NCI-H345 treated with DMSO at 0.1 percent for 48 hours (cell line): ENCODE measurements at regions not wholly inside any gene's neighbourhood (a gene's known extent, or its start where the extent isn't known, plus 50 kb on each side); places are given as distances from the start of the nearest gene placed in this dataset.

Source experiments
- DNase-seq: peaks from one replicate; lab custom pipeline; 2025; ENCODE audit not compliant: unreplicated experiment; lab: John Stamatoyannopoulos, UW

DNA sequence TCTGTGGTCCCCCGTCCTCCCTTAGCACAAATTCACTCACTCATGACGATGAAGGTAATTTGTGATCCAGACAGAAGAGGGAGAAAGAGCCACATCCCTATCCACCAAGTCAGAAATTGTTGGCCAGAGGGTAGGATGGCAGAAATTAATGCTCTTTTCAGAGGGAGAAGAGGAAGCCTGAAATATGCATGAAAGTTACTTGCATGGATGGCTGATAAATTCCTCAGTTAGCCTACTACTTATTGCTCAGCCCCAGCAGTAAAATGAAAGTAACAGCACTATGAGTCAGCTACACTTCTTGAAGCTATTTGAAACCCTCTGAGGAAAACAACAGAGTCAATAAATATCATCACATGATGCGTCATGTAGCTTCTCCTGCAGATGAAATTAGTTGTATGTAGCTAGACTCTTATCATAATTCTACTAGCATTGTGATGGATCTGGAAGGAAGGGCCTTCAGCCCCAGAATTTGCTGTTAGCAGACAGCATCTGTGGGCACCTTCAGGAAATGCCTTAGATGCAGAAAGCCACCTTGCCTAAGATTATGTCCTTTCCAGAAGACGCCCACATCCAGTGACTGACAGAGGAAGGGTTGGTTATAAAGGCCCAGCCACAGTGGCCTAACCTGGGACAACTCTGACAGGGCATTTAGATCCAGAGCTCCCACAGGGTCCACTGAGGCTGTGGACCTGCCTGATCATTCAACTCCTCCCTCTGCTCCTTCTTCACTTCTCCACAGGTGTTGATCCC is 81.2 kb upstream of the CCDC112 start:
- no peak for DNase-seq

- DNase-seq: no peak
These were observed 79.4 kb upstream of the CCDC112 start for GRCh38 chr5:115375893-115376292.

GRCh38 chr5:115374057-115374775 is 77.8 kb upstream of the CCDC112 start:
- no peak for DNase-seq

DNA sequence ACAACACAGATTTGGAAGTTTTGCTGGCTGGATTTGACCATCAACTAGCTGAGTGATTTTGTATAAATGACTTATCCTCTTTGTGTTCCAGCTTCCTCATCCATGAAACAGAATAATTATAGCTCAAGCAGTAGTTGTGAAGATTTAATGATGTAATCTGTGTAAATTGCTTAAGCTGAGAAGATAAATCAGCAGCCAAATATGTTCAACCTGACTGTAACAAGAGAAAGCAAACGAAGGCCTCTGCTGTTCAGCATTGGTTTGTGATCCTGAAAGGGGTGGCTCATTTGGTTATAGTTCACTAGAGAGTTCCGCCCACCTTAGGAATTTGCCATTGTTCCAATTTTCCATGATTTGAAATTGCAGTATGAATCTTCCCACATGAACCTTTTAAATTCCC is 75.7 kb upstream of the CCDC112 start:
- no peak for DNase-seq

DNA sequence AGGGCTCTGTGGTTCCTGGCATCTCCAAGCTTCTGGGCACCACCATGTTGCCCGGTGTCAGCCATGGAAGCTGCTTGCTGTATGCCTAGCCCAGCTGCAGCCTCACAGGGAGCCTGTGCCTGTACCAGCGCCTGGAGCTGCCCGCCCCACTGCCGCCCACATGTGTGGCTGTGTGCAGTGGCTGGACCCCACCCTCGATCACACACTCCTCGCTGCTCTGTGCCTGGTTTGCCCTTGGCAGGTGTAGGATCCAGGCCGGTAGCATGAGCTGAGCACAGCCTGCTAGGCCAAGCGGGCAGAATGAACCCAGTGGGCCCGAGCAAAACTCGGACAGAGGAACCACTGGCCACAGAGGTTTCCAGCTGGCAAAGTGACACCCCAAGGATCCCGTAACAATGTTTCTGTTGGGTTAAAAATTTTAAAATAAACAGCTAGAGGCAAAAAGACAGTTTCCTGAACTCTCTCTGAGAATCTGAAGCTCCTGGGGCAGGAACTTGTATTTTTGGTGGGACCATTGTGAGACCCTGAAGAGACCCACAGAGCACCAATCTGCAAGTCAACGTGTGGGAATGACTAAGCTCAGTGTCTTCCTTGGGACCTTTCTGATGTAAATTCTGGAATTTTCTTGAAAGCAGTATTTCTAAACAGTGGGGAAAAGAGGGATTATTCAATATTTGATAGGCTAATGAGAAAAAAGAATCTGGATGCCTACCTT is 73.1 kb upstream of the CCDC112 start:
- DNase-seq: no peak

GRCh38 chr5:115366223-115366622 is 69.8 kb upstream of the CCDC112 start:
- no peak for DNase-seq

- no peak for DNase-seq
These were observed 67.4 kb upstream of the CCDC112 start for GRCh38 chr5:115363879-115364278.

DNA sequence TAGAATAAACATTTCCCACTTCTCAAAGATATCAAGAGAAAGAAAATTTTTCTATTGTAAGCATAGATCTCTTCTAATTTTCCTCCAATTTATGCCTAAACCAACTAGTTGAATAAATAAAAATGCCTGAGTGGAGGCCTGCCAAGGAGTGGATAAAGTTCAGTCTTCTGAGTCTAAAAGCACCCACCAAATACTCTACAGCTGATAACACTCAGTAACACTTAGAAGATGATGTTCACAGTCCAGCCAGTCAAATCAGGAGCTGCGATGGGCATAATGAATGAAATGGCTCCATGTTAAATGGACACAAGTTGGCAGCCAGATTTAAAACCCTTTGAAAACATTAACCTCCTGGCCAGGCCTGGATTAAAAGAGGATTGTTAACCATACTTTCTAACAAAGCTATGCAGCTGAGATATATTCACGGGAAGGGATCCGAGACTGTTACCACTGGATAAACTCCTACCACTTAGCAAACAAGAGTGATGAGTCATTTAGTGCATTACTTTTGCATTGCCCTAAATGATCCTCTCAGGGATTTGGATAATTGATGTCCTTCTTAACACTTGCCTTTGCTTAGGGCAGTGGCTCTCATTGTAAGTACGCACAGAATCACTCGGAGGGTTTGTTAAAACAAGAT is 63.7 kb upstream of the CCDC112 start:
- DNase-seq: no peak

GRCh38 chr5:115355767-115356381 is 59.4 kb upstream of the CCDC112 start:
- no peak for DNase-seq

DNA sequence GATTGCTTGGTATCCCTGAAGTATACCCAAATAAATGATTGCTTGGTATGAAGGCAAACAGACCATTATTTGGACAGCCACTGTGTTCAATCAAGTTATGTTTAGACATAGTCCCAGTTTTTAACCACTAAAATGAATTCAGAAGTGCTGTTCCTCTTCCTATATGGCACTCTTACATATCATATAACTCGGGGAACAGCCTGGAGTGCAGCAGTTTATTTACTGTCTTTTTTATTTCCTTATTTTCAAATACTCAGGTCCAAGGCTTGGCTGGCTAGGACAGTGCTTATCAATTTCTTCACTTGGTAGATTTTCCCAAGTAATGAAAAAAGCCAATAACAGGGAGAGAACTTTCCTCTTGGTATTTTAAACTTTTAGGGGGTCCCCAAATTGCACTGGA is 58.6 kb upstream of the CCDC112 start:
- DNase-seq: no peak

GRCh38 chr5:115354246-115354645 is 57.8 kb upstream of the CCDC112 start:
- no peak for DNase-seq

DNA sequence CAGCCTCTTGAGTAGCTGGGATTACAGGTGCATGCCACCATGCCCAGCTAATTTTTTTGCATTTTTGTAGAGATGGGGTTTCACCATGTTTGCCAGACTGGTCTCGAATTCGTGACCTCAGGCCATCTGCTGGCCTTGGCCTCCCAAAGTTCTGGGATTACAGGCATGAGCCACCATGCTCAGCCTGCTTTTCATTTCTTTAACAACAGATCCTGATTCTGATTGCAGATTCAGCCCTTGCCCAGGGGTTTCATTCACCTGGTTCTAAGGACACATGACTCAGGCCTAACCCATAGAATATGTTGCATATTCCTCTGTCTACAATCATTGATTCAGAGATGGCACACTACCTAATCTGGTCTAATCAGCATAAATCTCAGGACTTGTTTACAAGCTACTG is 56.1 kb upstream of the CCDC112 start:
- DNase-seq: no peak

DNA sequence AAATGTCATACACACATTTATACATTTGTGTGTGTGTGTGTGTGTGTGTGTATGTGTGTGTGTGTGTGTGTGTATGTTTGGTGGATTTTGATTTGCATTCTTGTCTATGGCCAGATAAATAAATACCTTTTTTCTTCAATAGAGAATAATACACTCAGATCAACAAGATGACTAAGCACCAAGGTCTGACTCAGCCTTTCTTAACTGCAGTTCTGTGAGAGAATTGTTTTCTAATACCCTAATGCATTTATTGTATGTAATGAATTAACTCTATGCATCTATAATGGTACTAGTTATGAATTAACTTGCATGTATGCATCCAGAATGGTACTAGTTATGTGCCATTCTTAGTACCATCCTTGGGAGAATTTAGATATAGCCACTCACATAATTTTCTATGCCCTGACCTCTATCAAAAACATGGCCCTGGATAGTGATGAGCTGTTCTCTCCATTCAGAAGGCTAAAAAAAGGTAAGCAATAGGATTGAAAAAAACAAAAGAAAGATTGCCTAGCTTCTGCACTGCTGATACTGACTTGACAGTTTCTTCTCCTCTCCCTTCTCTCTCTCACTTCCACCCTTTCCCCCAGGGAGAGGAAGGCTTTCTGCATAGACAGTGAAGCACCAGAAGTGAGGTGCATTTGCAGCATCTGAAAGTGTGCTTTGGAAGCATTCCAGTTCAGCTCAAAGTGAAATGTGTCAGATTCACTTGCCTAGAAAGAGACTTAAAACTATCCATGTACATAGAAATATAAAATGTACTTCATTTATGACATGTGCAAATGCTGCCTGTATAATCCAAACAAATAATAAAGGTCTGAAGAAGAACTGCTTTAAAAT is 55.1 kb upstream of the CCDC112 start:
- no peak for DNase-seq

GRCh38 chr5:115350894-115351293 is 54.4 kb upstream of the CCDC112 start:
- DNase-seq: no peak

DNA sequence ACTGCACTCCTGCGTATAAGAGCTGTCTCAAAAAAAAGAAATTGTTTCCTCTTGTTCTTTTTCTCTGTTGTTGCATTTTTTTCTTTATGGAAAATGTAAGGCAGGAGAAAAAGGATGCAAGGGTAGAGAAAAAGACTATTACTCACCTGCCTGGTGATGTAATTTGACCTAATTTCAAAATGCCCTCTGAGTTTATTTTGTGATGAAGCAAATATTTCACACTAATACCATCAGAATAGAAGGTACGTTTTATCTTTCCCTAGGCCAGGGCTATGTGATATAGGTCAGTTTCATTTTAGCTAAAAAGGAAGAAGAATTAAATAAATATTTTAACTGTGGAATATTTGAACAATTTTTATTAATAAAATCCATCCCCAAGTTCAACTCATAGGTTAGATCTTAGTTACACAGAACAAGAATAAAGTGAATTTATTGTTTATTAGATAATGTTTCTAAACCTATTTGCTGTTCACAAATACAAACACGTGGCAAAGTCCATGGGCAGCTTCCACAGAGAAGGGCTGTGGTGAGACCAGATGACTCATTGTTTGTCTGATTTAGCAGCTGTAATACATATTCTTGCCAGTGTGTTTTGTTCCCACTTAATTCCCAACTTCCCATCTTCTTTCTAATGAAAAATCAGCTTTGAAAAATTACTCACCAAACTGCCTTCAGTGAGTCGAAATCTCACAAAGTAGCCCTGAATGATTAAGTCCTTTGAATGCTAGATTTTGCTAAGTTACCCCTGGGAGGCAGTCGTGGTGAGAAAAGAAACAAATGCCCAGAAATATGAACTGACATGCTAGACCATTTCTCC is 52.8 kb upstream of the CCDC112 start:
- DNase-seq: no peak

- no peak for DNase-seq
These were observed 51.7 kb upstream of the CCDC112 start for GRCh38 chr5:115348175-115348574.
